ENCODE measurements at regions not wholly inside any gene's neighbourhood (a gene's known extent, or its start where the extent isn't known, plus 50 kb on each side); places are given as distances from the start of the nearest gene placed in this dataset.

DNA sequence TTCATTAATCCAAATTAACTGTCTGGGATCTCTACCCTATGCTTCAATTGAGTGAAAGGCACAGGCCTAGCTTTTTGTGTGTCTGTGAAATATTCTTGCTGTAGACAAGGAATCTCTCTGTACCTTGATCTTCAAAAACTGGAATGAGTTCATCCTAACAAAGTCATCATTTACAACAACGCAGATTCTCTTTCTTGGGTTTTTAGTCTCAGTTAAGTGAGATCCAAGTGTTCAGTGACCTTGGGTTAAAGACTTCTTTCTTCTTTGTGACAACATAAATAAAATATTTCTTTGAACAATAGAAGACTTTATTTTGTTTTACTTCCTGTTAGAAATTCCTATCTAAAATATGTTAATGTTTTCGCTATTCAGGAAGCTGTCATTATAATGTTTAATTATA lies 192.2 kb upstream of the LMNTD1 start:
- Histone ChIP-seq H2AFZ (ENCODE audit: low read depth, low read length) (no peak overlapping the region), H3K27me3 (ENCODE audit: insufficient read depth, low read length, poor library complexity) (peaks cover 10% of the 10 kb centered on the region), H3K4me1 (ENCODE audit: insufficient read depth, low read length) (no peaks in the 10 kb centered on the region), H3K4me3 (ENCODE audit: low read depth in 1 of 2, low read length in 2 of 2) (no peak overlapping the region), H3K4me2 (ENCODE audit: insufficient read depth, low read length) (no peak overlapping the region), H3K27ac (ENCODE audit: low read length) (no peak overlapping the region), H3K79me2 (ENCODE audit: insufficient read depth, low read length) (no peaks in the 10 kb centered on the region), H3K9me3 (ENCODE audit: insufficient read depth, low read length, severe bottlenecking) (no peaks in the 10 kb centered on the region), H3K36me3 (ENCODE audit: insufficient read depth, low read length) (no peaks in the 10 kb centered on the region), H4K20me1 (ENCODE audit: insufficient read depth, low read length) (no peaks in the 10 kb centered on the region), H3K9ac (ENCODE audit: low read depth, low read length) (no peak overlapping the region)
- DNase-seq (no peak), ATAC-seq (ENCODE audit: insufficient read depth, low read depth) (no peak)
- TF ChIP-seq EZH2 (IDR thresholded peaks at IDR 0.05; ENCODE audit: borderline replicate concordance, low read depth, low read length, severe bottlenecking) = no peak
- TF ChIP-seq, protein P1, sequence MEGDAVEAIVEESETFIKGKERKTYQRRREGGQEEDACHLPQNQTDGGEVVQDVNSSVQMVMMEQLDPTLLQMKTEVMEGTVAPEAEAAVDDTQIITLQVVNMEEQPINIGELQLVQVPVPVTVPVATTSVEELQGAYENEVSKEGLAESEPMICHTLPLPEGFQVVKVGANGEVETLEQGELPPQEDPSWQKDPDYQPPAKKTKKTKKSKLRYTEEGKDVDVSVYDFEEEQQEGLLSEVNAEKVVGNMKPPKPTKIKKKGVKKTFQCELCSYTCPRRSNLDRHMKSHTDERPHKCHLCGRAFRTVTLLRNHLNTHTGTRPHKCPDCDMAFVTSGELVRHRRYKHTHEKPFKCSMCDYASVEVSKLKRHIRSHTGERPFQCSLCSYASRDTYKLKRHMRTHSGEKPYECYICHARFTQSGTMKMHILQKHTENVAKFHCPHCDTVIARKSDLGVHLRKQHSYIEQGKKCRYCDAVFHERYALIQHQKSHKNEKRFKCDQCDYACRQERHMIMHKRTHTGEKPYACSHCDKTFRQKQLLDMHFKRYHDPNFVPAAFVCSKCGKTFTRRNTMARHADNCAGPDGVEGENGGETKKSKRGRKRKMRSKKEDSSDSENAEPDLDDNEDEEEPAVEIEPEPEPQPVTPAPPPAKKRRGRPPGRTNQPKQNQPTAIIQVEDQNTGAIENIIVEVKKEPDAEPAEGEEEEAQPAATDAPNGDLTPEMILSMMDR (IDR thresholded peaks at IDR 0.05; ENCODE audit: borderline replicate concordance, extremely low read depth, low read length, poor library complexity, severe bottlenecking) = no peak

- no peak overlapping the region for H3K27ac ChIP-seq (ENCODE audit: low read length)
- no peaks in the 10 kb centered on the region for H3K4me1 ChIP-seq (ENCODE audit: insufficient read depth, low read length)
- H3K27me3 ChIP-seq (ENCODE audit: insufficient read depth, low read length, poor library complexity) = peaks cover 10% of the 10 kb centered on the region
- no peak overlapping the region for H2AFZ ChIP-seq (ENCODE audit: low read depth, low read length)
- no peaks in the 10 kb centered on the region for H3K9me3 ChIP-seq (ENCODE audit: insufficient read depth, low read length, severe bottlenecking)
- no peaks in the 10 kb centered on the region for H3K36me3 ChIP-seq (ENCODE audit: insufficient read depth, low read length)
- H3K79me2 ChIP-seq (ENCODE audit: insufficient read depth, low read length) = no peaks in the 10 kb centered on the region
- no peak for DNase-seq
- H3K4me2 ChIP-seq (ENCODE audit: insufficient read depth, low read length) = no peak overlapping the region
- no peak for ATAC-seq (ENCODE audit: insufficient read depth, low read depth)
- H3K4me3 ChIP-seq (ENCODE audit: low read depth in 1 of 2, low read length in 2 of 2) = no peak overlapping the region
- no peaks in the 10 kb centered on the region for H4K20me1 ChIP-seq (ENCODE audit: insufficient read depth, low read length)
- H3K9ac ChIP-seq (ENCODE audit: low read depth, low read length) = no peak overlapping the region
- TF ChIP-seq EZH2 (IDR thresholded peaks at IDR 0.05; ENCODE audit: borderline replicate concordance, low read depth, low read length, severe bottlenecking) = no peak
- TF ChIP-seq, protein P1 (IDR thresholded peaks at IDR 0.05; ENCODE audit: borderline replicate concordance, extremely low read depth, low read length, poor library complexity, severe bottlenecking) = no peak
Observed at GRCh38 chr12:25746131-25746530, 193.0 kb upstream of the LMNTD1 start.

GRCh38 chr12:25752710-25753309 lies 199.7 kb upstream of the LMNTD1 start:
- no peaks in the 10 kb centered on the region for H3K27me3 ChIP-seq (ENCODE audit: insufficient read depth, low read length, poor library complexity)
- H3K79me2 ChIP-seq (ENCODE audit: insufficient read depth, low read length) = no peaks in the 10 kb centered on the region
- TF ChIP-seq, protein P1 (IDR thresholded peaks at IDR 0.05; ENCODE audit: borderline replicate concordance, extremely low read depth, low read length, poor library complexity, severe bottlenecking) = no peak
- TF ChIP-seq EZH2 (IDR thresholded peaks at IDR 0.05; ENCODE audit: borderline replicate concordance, low read depth, low read length, severe bottlenecking) = no peak
- H4K20me1 ChIP-seq (ENCODE audit: insufficient read depth, low read length) = no peaks in the 10 kb centered on the region
- no peaks in the 10 kb centered on the region for H3K36me3 ChIP-seq (ENCODE audit: insufficient read depth, low read length)
- no peak overlapping the region for H3K4me3 ChIP-seq (ENCODE audit: low read depth in 1 of 2, low read length in 2 of 2)
- no peaks in the 10 kb centered on the region for H3K9me3 ChIP-seq (ENCODE audit: insufficient read depth, low read length, severe bottlenecking)
- no peak overlapping the region for H2AFZ ChIP-seq (ENCODE audit: low read depth, low read length)
- ATAC-seq (ENCODE audit: insufficient read depth, low read depth) (peak; percentile 42; the same call in 1 of the 3 replicates), DNase-seq (no peak)
- no peak overlapping the region for H3K9ac ChIP-seq (ENCODE audit: low read depth, low read length)
- no peak overlapping the region for H3K27ac ChIP-seq (ENCODE audit: low read length)
- H3K4me2 ChIP-seq (ENCODE audit: insufficient read depth, low read length) = no peak overlapping the region
- H3K4me1 ChIP-seq (ENCODE audit: insufficient read depth, low read length) = no peaks in the 10 kb centered on the region

Data from DND-41 (cell line).